ENCODE measurements at regions not wholly inside any gene's neighbourhood (a gene's known extent, or its start where the extent isn't known, plus 50 kb on each side); places are given as distances from the start of the nearest gene placed in this dataset.
"Not testable (repeated sequence)": the region's sequence is repeated elsewhere in the genome, so short reads cannot be mapped to it uniquely, and the experiment has no call there.

GRCh38 chr4:12416755-12417154 is 988.1 kb upstream of the HS3ST1 start:
- DNase-seq, result no peak

GRCh38 chr4:12414181-12414812 is 985.6 kb upstream of the HS3ST1 start:
- DNase-seq, result no peak

GRCh38 chr4:12411072-12411471 is 982.4 kb upstream of the HS3ST1 start:
- DNase-seq, result no peak

- no peak for DNase-seq
These were observed 981.0 kb upstream of the HS3ST1 start for GRCh38 chr4:12409507-12410190.

- DNase-seq, result no peak
These were observed 979.7 kb upstream of the HS3ST1 start for GRCh38 chr4:12408364-12408763.

GRCh38 chr4:12403175-12403574 is 974.5 kb upstream of the HS3ST1 start:
- DNase-seq, result no peak

- DNase-seq, result no peak
These were observed 971.1 kb upstream of the HS3ST1 start for GRCh38 chr4:12399781-12400180.

GRCh38 chr4:12393631-12394262 is 965.1 kb upstream of the HS3ST1 start:
- DNase-seq, result no peak

- DNase-seq, result no peak
These were observed 960.9 kb upstream of the HS3ST1 start for GRCh38 chr4:12389604-12390003.

GRCh38 chr4:12382567-12382966 is 953.9 kb upstream of the HS3ST1 start:
- DNase-seq, result no peak

GRCh38 chr4:12379191-12379590 is 950.5 kb upstream of the HS3ST1 start:
- no peak for DNase-seq

- DNase-seq, result no peak
These were observed 947.1 kb upstream of the HS3ST1 start for GRCh38 chr4:12375805-12376204.

GRCh38 chr4:12365869-12366268 is 937.2 kb upstream of the HS3ST1 start:
- not testable (repeated sequence) for DNase-seq

- no peak for DNase-seq
These were observed 931.7 kb upstream of the HS3ST1 start for GRCh38 chr4:12360391-12360790.

GRCh38 chr4:12359420-12359819 is 930.7 kb upstream of the HS3ST1 start:
- DNase-seq, result no peak

GRCh38 chr4:12333083-12333482 is 904.4 kb upstream of the HS3ST1 start:
- not testable (repeated sequence) for DNase-seq

GRCh38 chr4:12324965-12325364 is 896.3 kb upstream of the HS3ST1 start:
- no peak for DNase-seq

GRCh38 chr4:12319765-12320164 is 891.1 kb upstream of the HS3ST1 start:
- DNase-seq, result no peak

GRCh38 chr4:12304905-12305304 is 876.2 kb upstream of the HS3ST1 start:
- DNase-seq, result no peak

GRCh38 chr4:12296366-12296765 is 867.7 kb upstream of the HS3ST1 start:
- DNase-seq, result no peak

GRCh38 chr4:12293906-12294525 is 865.3 kb upstream of the HS3ST1 start:
- no peak for DNase-seq

GRCh38 chr4:12286351-12286750 is 857.7 kb upstream of the HS3ST1 start:
- DNase-seq, result no peak

- DNase-seq, result no peak
These were observed 841.9 kb upstream of the HS3ST1 start for GRCh38 chr4:12270546-12270945.

- DNase-seq, result no peak
These were observed 836.9 kb upstream of the HS3ST1 start for GRCh38 chr4:12265554-12265953.
